Effector memory CD4-positive, alpha-beta T cell (primary cell): ENCODE measurements at regions not wholly inside any gene's neighbourhood (a gene's known extent, or its start where the extent isn't known, plus 50 kb on each side); places are given as distances from the start of the nearest gene placed in this dataset.

Experiments used
- DNase-seq, 3 donors: peaks; one replicate each; pipeline ENCODE4 v3.0.0-alpha.2; 2020
- H3K27ac ChIP-seq: 2 replicates; pipeline ENCODE4 v1.7.0; 2013; ENCODE audit warnings: mild to moderate bottlenecking, low read length, moderate library complexity; ENCODE audit not compliant: insufficient read depth, poor library complexity, severe bottlenecking
- H3K27me3 ChIP-seq: replicated peaks from 2 replicates; pipeline ENCODE4 v1.7.0; 2013; ENCODE audit warnings: mild to moderate bottlenecking, low read length; ENCODE audit not compliant: insufficient read depth, control insufficient read depth, poor library complexity, severe bottlenecking
- H3K36me3 ChIP-seq: 2 replicates; pipeline ENCODE4 v1.7.0; 2013; ENCODE audit warnings: mild to moderate bottlenecking, low read length, moderate library complexity; ENCODE audit not compliant: control insufficient read depth, insufficient read depth
- H3K4me1 ChIP-seq: 2 replicates; pipeline ENCODE4 v1.7.0; 2013; ENCODE audit warnings: low read length, mild to moderate bottlenecking; ENCODE audit not compliant: control insufficient read depth, insufficient read depth, poor library complexity, severe bottlenecking
- H3K4me3 ChIP-seq: 2 replicates; pipeline ENCODE4 v1.7.0; 2013; ENCODE audit warnings: low read length, low read depth, mild to moderate bottlenecking; ENCODE audit not compliant: insufficient read depth, poor library complexity, severe bottlenecking
- H3K9me3 ChIP-seq: 2 replicates; pipeline ENCODE4 v1.7.0; 2013; ENCODE audit warnings: mild to moderate bottlenecking, low read length, moderate library complexity; ENCODE audit not compliant: control insufficient read depth

GRCh38 chr18:8458546-8459215 lies 150.6 kb upstream of the RAB12 start:
- no peak for DNase-seq
- no peak overlapping the region for H3K27ac ChIP-seq
- no peaks in the 10 kb centered on the region for H3K9me3 ChIP-seq

GRCh38 chr18:8460748-8461147 lies 148.5 kb upstream of the RAB12 start:
- no peaks in the 10 kb centered on the region for H3K27me3 ChIP-seq
- H3K4me1 ChIP-seq, result no peaks in the 10 kb centered on the region
- no peaks in the 10 kb centered on the region for H3K36me3 ChIP-seq
- no peaks in the 10 kb centered on the region for H3K9me3 ChIP-seq
- no peak overlapping the region for H3K27ac ChIP-seq
- no peak overlapping the region for H3K4me3 ChIP-seq
- no peak for DNase-seq

More at GRCh38 chr18:8458546-8459215, 150.6 kb upstream of the RAB12 start:
- no peaks in the 10 kb centered on the region for H3K27me3 ChIP-seq
- no peak overlapping the region for H3K4me3 ChIP-seq
- H3K36me3 ChIP-seq, result no peaks in the 10 kb centered on the region
- H3K4me1 ChIP-seq, result no peaks in the 10 kb centered on the region

- Histone ChIP-seq H3K4me3 (no peak overlapping the region), H3K27ac (no peak overlapping the region)
These were observed 147.7 kb upstream of the RAB12 start for GRCh38 chr18:8461544-8461943.

GRCh38 chr18:8462651-8463185 lies 146.5 kb upstream of the RAB12 start:
- no peak overlapping the region for H3K27ac ChIP-seq
- H3K27me3 ChIP-seq, result no peaks in the 10 kb centered on the region
- H3K36me3 ChIP-seq, result no peaks in the 10 kb centered on the region

More at GRCh38 chr18:8461544-8461943, 147.7 kb upstream of the RAB12 start:
- no peaks in the 10 kb centered on the region for H3K9me3 ChIP-seq
- no peaks in the 10 kb centered on the region for H3K4me1 ChIP-seq
- H3K27me3 ChIP-seq, result no peaks in the 10 kb centered on the region
- no peaks in the 10 kb centered on the region for H3K36me3 ChIP-seq
- no peak for DNase-seq

GRCh38 chr18:8463791-8464190 lies 145.4 kb upstream of the RAB12 start:
- H3K27me3 ChIP-seq, result no peaks in the 10 kb centered on the region
- no peak overlapping the region for H3K27ac ChIP-seq
- H3K36me3 ChIP-seq, result no peaks in the 10 kb centered on the region
- H3K4me1 ChIP-seq, result no peaks in the 10 kb centered on the region
- no peak for DNase-seq
- no peaks in the 10 kb centered on the region for H3K9me3 ChIP-seq
- no peak overlapping the region for H3K4me3 ChIP-seq

More at GRCh38 chr18:8462651-8463185, 146.5 kb upstream of the RAB12 start:
- H3K9me3 ChIP-seq, result no peaks in the 10 kb centered on the region
- no peaks in the 10 kb centered on the region for H3K4me1 ChIP-seq
- no peak for DNase-seq
- no peak overlapping the region for H3K4me3 ChIP-seq

GRCh38 chr18:8468191-8468590 lies 141.0 kb upstream of the RAB12 start:
- H3K4me3 ChIP-seq, result no peak overlapping the region
- H3K27ac ChIP-seq, result no peak overlapping the region
- H3K36me3 ChIP-seq, result no peaks in the 10 kb centered on the region
- H3K9me3 ChIP-seq, result no peaks in the 10 kb centered on the region
- DNase-seq, result no peak
- H3K27me3 ChIP-seq, result no peaks in the 10 kb centered on the region
- H3K4me1 ChIP-seq, result no peaks in the 10 kb centered on the region

GRCh38 chr18:8468921-8469335 lies 140.3 kb upstream of the RAB12 start:
- H3K27ac ChIP-seq, result no peak overlapping the region
- no peak overlapping the region for H3K4me3 ChIP-seq
- no peaks in the 10 kb centered on the region for H3K36me3 ChIP-seq
- H3K4me1 ChIP-seq, result no peaks in the 10 kb centered on the region
- H3K9me3 ChIP-seq, result no peaks in the 10 kb centered on the region
- no peaks in the 10 kb centered on the region for H3K27me3 ChIP-seq
- DNase-seq, result no peak

GRCh38 chr18:8469544-8470130 lies 139.6 kb upstream of the RAB12 start:
- no peaks in the 10 kb centered on the region for H3K36me3 ChIP-seq
- no peak overlapping the region for H3K27ac ChIP-seq
- no peaks in the 10 kb centered on the region for H3K9me3 ChIP-seq
- H3K27me3 ChIP-seq, result no peaks in the 10 kb centered on the region
- no peak for DNase-seq
- no peak overlapping the region for H3K4me3 ChIP-seq
- no peaks in the 10 kb centered on the region for H3K4me1 ChIP-seq

GRCh38 chr18:8471372-8471771 lies 137.9 kb upstream of the RAB12 start:
- Histone ChIP-seq H3K4me1 (no peaks in the 10 kb centered on the region), H3K27ac (no peak overlapping the region), H3K9me3 (no peaks in the 10 kb centered on the region), H3K36me3 (no peaks in the 10 kb centered on the region), H3K4me3 (no peak overlapping the region), H3K27me3 (no peaks in the 10 kb centered on the region)
- DNase-seq, result no peak

- H3K36me3 ChIP-seq, result no peaks in the 10 kb centered on the region
- H3K4me1 ChIP-seq, result no peaks in the 10 kb centered on the region
- H3K9me3 ChIP-seq, result no peaks in the 10 kb centered on the region
- DNase-seq, result no peak
- no peak overlapping the region for H3K4me3 ChIP-seq
- no peaks in the 10 kb centered on the region for H3K27me3 ChIP-seq
- no peak overlapping the region for H3K27ac ChIP-seq
These were observed 134.6 kb upstream of the RAB12 start for GRCh38 chr18:8474661-8475060.
